IPS-11a (cell line): ENCODE measurements at regions not wholly inside any gene's neighbourhood (a gene's known extent, or its start where the extent isn't known, plus 50 kb on each side); places are given as distances from the start of the nearest gene placed in this dataset.
"Not testable (repeated sequence)": the region's sequence is repeated elsewhere in the genome, so short reads cannot be mapped to it uniquely, and the experiment has no call there.

ENCODE experiments used
- H3K4me3 ChIP-seq: one replicate; pipeline ENCODE4 v1.5.1; 2013; ENCODE audit warnings: low read depth, low read length, control low read depth

GRCh38 chr20:53727239-53727638 lies 133.6 kb upstream of the ZNF217 start:
- not testable (repeated sequence) for H3K4me3 ChIP-seq

- no peak overlapping the region for H3K4me3 ChIP-seq
Measured at GRCh38 chr20:53725575-53725970, 131.9 kb upstream of the ZNF217 start.

GRCh38 chr20:53723621-53724020 lies 130.0 kb upstream of the ZNF217 start:
- no peak overlapping the region for H3K4me3 ChIP-seq

- no peak overlapping the region for H3K4me3 ChIP-seq
Measured at GRCh38 chr20:53723045-53723444, 129.4 kb upstream of the ZNF217 start.

GRCh38 chr20:53722515-53723036 lies 128.9 kb upstream of the ZNF217 start:
- H3K4me3 ChIP-seq, result no peak overlapping the region

- H3K4me3 ChIP-seq, result not testable (repeated sequence)
Measured at GRCh38 chr20:53721445-53721963, 127.9 kb upstream of the ZNF217 start.

- H3K4me3 ChIP-seq, result not testable (repeated sequence)
Measured at GRCh38 chr20:53719171-53719803, 125.6 kb upstream of the ZNF217 start.

GRCh38 chr20:53718142-53719021 lies 124.7 kb upstream of the ZNF217 start:
- H3K4me3 ChIP-seq, result no peak overlapping the region

GRCh38 chr20:53716395-53716794 lies 122.8 kb upstream of the ZNF217 start:
- H3K4me3 ChIP-seq, result no peak overlapping the region

- H3K4me3 ChIP-seq, result no peak overlapping the region
Measured at GRCh38 chr20:53714524-53714923, 120.9 kb upstream of the ZNF217 start.

- H3K4me3 ChIP-seq, result no peak overlapping the region
Measured at GRCh38 chr20:53713328-53714056, 119.9 kb upstream of the ZNF217 start.

- H3K4me3 ChIP-seq, result no peak overlapping the region
Measured at GRCh38 chr20:53712212-53712977, 118.8 kb upstream of the ZNF217 start.

- H3K4me3 ChIP-seq, result no peak overlapping the region
Measured at GRCh38 chr20:53711333-53712211, 117.9 kb upstream of the ZNF217 start.

- H3K4me3 ChIP-seq, result no peak overlapping the region
Measured at GRCh38 chr20:53708129-53708968, 114.7 kb upstream of the ZNF217 start.

- no peak overlapping the region for H3K4me3 ChIP-seq
Measured at GRCh38 chr20:53707371-53708055, 113.9 kb upstream of the ZNF217 start.

GRCh38 chr20:53706466-53707370 lies 113.1 kb upstream of the ZNF217 start:
- no peak overlapping the region for H3K4me3 ChIP-seq

- H3K4me3 ChIP-seq, result no peak overlapping the region
Measured at GRCh38 chr20:53706008-53706465, 112.4 kb upstream of the ZNF217 start.
